A549 (cell line): ENCODE measurements at regions not wholly inside any gene's neighbourhood (a gene's known extent, or its start where the extent isn't known, plus 50 kb on each side); places are given as distances from the start of the nearest gene placed in this dataset.

Source experiments
- ATAC-seq, 2 experiments: fragments of 200-7000 bp in 1 of 2; fragments of >200 bp in 1 of 2; cut with Nextera tagmentation in 1 of 2; cut with Tn5 transposase in 1 of 2; 3 replicates each; pipeline versions ENCODE4 v1.8.0 to v1.9.1; 2018 to 2020; ENCODE audit warnings: mild to moderate bottlenecking in 1 of 2, moderate library complexity in 1 of 2
- CTCF ChIA-PET: fragments of 300-600 bp; sonication (Branson Sonifier 250); formaldehyde crosslinking; extraction: SDS; loops from one replicate; lab custom pipeline; 2021; ENCODE audit warnings: antibody characterized with exemption, inconsistent platforms; lab: Yijun Ruan, JAX
- POLR2A ChIA-PET: fragments of 350-600 bp; formaldehyde crosslinking; extraction: SDS; loops from one replicate; lab custom pipeline; 2021; ENCODE audit warnings: antibody characterized with exemption, inconsistent platforms; lab: Yijun Ruan, JAX
- DNase-seq, 2 experiments: peaks; one replicate each; pipeline versions ENCODE4 v3.0.0 to v3.0.0-alpha.2; 2011 to 2016; ENCODE audit warnings: low read depth in 1 of 2, low spot score in 1 of 2
- FAIRE-seq: peaks from 2 replicates; lab custom pipeline; 2011; peaks lifted over from hg19 to GRCh38; lab: Jason Lieb, UNC
- H3K27ac ChIP-seq, 2 experiments: fragments of >200 bp; sonication (Bioruptor Twin); formaldehyde crosslinking; 3 replicates each; pipeline ENCODE4 v1.5.1; 2016 to 2017
- H3K4me1 ChIP-seq: fragments of >200 bp; sonication (Bioruptor Twin); formaldehyde crosslinking; 3 replicates; pipeline ENCODE4 v1.6.1; 2016
- H3K4me2 ChIP-seq: fragments of >200 bp; sonication (Bioruptor Twin); formaldehyde crosslinking; 3 replicates; pipeline ENCODE4 v1.6.1; 2016
- H3K4me3 ChIP-seq: fragments of >200 bp; sonication (Bioruptor Twin); formaldehyde crosslinking; 3 replicates; pipeline ENCODE4 v1.5.1; 2016
- H3K9me3 ChIP-seq: fragments of >200 bp; sonication (Bioruptor Twin); formaldehyde crosslinking; 3 replicates; pipeline ENCODE4 v1.6.1; 2016
- BCL3 ChIP-seq: fragments of >200 bp; sonication (Bioruptor Twin); formaldehyde crosslinking; IDR thresholded peaks from 3 replicates; pipeline ENCODE4 v1.6.1; 2016
- BHLHE40 ChIP-seq: IDR thresholded peaks from 2 replicates; pipeline ENCODE4 v1.6.1; 2012; ENCODE audit warnings: low read depth, low read length, inconsistent platforms
- CBX2 ChIP-seq: fragments of 200-600 bp; sonication (generic); IDR thresholded peaks from 2 replicates; pipeline ENCODE4 v1.6.1; 2016; ENCODE audit warnings: low read depth, mild to moderate bottlenecking, borderline replicate concordance
- CBX8 ChIP-seq: fragments of 200-600 bp; sonication (generic); IDR thresholded peaks from 2 replicates; pipeline ENCODE4 v1.6.1; 2016
- CEBPB ChIP-seq, 2 experiments: fragments of >200 bp in 1 of 2; sonication (Bioruptor Twin) in 1 of 2; formaldehyde crosslinking in 1 of 2; IDR thresholded peaks; 2 replicates each; pipeline ENCODE4 v1.6.1; 2012 to 2016
- CHD2 ChIP-seq: fragments of 150-350 bp; IDR thresholded peaks from 2 replicates; pipeline ENCODE4 v1.6.1; 2014; ENCODE audit warnings: low read length; ENCODE audit not compliant: partially characterized antibody
- CHD4 ChIP-seq: fragments of 200-600 bp; sonication (generic); IDR thresholded peaks from 2 replicates; pipeline ENCODE4 v1.6.1; 2016; ENCODE audit warnings: antibody characterized with exemption, mild to moderate bottlenecking, borderline replicate concordance
- E2F6 ChIP-seq: IDR thresholded peaks from 2 replicates; pipeline ENCODE4 v1.6.1; 2012; ENCODE audit warnings: low read depth, borderline replicate concordance
- EHF ChIP-seq: fragments of 250-450 bp; sonication (Bioruptor Pico); IDR thresholded peaks from 2 replicates; pipeline ENCODE4 v1.5.0; 2020; ENCODE audit warnings: mild to moderate bottlenecking
- EHMT2 ChIP-seq: fragments of 200-600 bp; sonication (generic); IDR thresholded peaks from 2 replicates; pipeline ENCODE4 v1.6.1; 2016; ENCODE audit warnings: antibody characterized with exemption, low read depth, mild to moderate bottlenecking, moderate library complexity
- ELK1 ChIP-seq: fragments of 150-350 bp; IDR thresholded peaks from 2 replicates; pipeline ENCODE4 v1.6.1; 2014; ENCODE audit warnings: low read depth, mild to moderate bottlenecking, low read length
- FOXS1 ChIP-seq: fragments of 250-450 bp; sonication (Bioruptor Pico); IDR thresholded peaks from 2 replicates; pipeline ENCODE4 v1.5.0; 2020; ENCODE audit warnings: mild to moderate bottlenecking, moderate library complexity
- GATA3 ChIP-seq: IDR thresholded peaks from 2 replicates; pipeline ENCODE4 v1.6.1; 2012; ENCODE audit warnings: borderline replicate concordance
- HES2 ChIP-seq: fragments of >200 bp; sonication (Bioruptor Twin); formaldehyde crosslinking; IDR thresholded peaks from 2 replicates; pipeline ENCODE4 v1.6.1; 2016
- HEYL ChIP-seq: fragments of 250-450 bp; sonication (Bioruptor Pico); IDR thresholded peaks from 2 replicates; pipeline ENCODE4 v1.8.0; 2021; ENCODE audit warnings: mild to moderate bottlenecking, moderate library complexity
- HMGXB4 ChIP-seq: fragments of 250-450 bp; sonication (Bioruptor Pico); IDR thresholded peaks from 2 replicates; pipeline ENCODE4 v1.5.0; 2021; ENCODE audit warnings: mild to moderate bottlenecking, moderate library complexity, borderline replicate concordance
- HOXA7 ChIP-seq: fragments of 250-450 bp; sonication (Bioruptor Pico); IDR thresholded peaks from 2 replicates; pipeline ENCODE4 v1.5.0; 2020; ENCODE audit warnings: mild to moderate bottlenecking, moderate library complexity
- HOXB13 ChIP-seq: fragments of 250-450 bp; sonication (Bioruptor Pico); IDR thresholded peaks from 2 replicates; pipeline ENCODE4 v1.5.0; 2020; ENCODE audit warnings: low read depth, mild to moderate bottlenecking, moderate library complexity
- HOXB5 ChIP-seq: fragments of 250-450 bp; sonication (Bioruptor Pico); IDR thresholded peaks from 2 replicates; pipeline ENCODE4 v1.5.0; 2020; ENCODE audit warnings: mild to moderate bottlenecking, moderate library complexity
- JUNB ChIP-seq: fragments of >200 bp; sonication (Bioruptor Twin); formaldehyde crosslinking; IDR thresholded peaks from 2 replicates; pipeline ENCODE4 v1.6.1; 2016
- KDM1A ChIP-seq: fragments of 200-600 bp; sonication (generic); IDR thresholded peaks from 2 replicates; pipeline ENCODE4 v1.6.1; 2016; ENCODE audit warnings: low read depth, mild to moderate bottlenecking
- MAX ChIP-seq: IDR thresholded peaks from 2 replicates; pipeline ENCODE4 v1.6.1; 2012
- NR3C1 ChIP-seq: fragments of >200 bp; sonication (Bioruptor Twin); formaldehyde crosslinking; IDR thresholded peaks from 3 replicates; pipeline ENCODE4 v1.6.1; 2017
- PBX3 ChIP-seq: IDR thresholded peaks from 2 replicates; pipeline ENCODE4 v1.6.1; 2012
- RAD21 ChIP-seq, 2 experiments: fragments of >200 bp in 1 of 2; sonication (Bioruptor Twin) in 1 of 2; formaldehyde crosslinking in 1 of 2; IDR thresholded peaks in 1 of 2; conservative IDR thresholded peaks in 1 of 2; 2 replicates in 1 of 2; 3 replicates in 1 of 2; pipeline ENCODE4 v1.6.1; 2012 to 2018; ENCODE audit warnings: inconsistent platforms in 1 of 2
- RARB ChIP-seq: fragments of 250-450 bp; sonication (Bioruptor Pico); IDR thresholded peaks from 2 replicates; pipeline ENCODE4 v1.8.0; 2021; ENCODE audit warnings: mild to moderate bottlenecking, moderate library complexity
- RFX5 ChIP-seq: fragments of 450-650 bp; IDR thresholded peaks from 2 replicates; pipeline ENCODE4 v1.7.1; 2014; ENCODE audit warnings: antibody characterized with exemption, mild to moderate bottlenecking, moderate library complexity
- RNF2 ChIP-seq: fragments of 200-600 bp; sonication (generic); IDR thresholded peaks from 2 replicates; pipeline ENCODE4 v1.6.1; 2016; ENCODE audit warnings: low read depth, mild to moderate bottlenecking, antibody characterized with exemption, moderate library complexity, borderline replicate concordance
- TP53 ChIP-seq: fragments of 250-450 bp; sonication (Bioruptor Pico); IDR thresholded peaks from 2 replicates; pipeline ENCODE4 v1.5.0; 2021; ENCODE audit warnings: mild to moderate bottlenecking, moderate library complexity
- ZSCAN20 ChIP-seq: fragments of 250-450 bp; sonication (Bioruptor Pico); IDR thresholded peaks from 2 replicates; pipeline ENCODE4 v1.8.0; 2022; ENCODE audit warnings: mild to moderate bottlenecking, moderate library complexity
- WGBS: methylation state at CpG from one replicate; pipeline ENCODE4 v1.1.6; 2017; ENCODE audit errors: missing lambda C conversion rate; 5-methylcytosine and 5-hydroxymethylcytosine counted together

GRCh38 chr1:212217633-212218032 is 67.6 kb upstream of the PPP2R5A start:
- ATAC-seq = no peak
- H3K27ac ChIP-seq = no peak overlapping the region
- CTCF ChIA-PET = interaction anchor here (1.3 kb wide), 1 partner anchor 22 kb away, joined by 3 read pairs; no protein-coding TSS in a partner anchor
- no peak overlapping the region for H3K4me3 ChIP-seq
- POLR2A ChIA-PET = no interaction called here
- no peak for TF ChIP-seq BCL3
- no peak for TF ChIP-seq HEYL (CRISPR knock-in tag)
- TF ChIP-seq RAD21 (conservative IDR thresholded peaks at IDR 0.05 in 1 of 2, IDR thresholded peaks at IDR 0.05 in 1 of 2) = no peak
- TF ChIP-seq PBX3 = no peak
- TF ChIP-seq HES2 = no peak
- TF ChIP-seq TP53 (CRISPR knock-in tag) = no peak
- no peak for TF ChIP-seq RARB (CRISPR knock-in tag)
- no peak for TF ChIP-seq HMGXB4 (CRISPR knock-in tag)
- no peak for TF ChIP-seq BHLHE40
- no peak for TF ChIP-seq KDM1A
- no peak for TF ChIP-seq EHF (CRISPR knock-in tag)
- no peak for TF ChIP-seq FOXS1
- no peak for TF ChIP-seq JUNB
- no peak for FAIRE-seq
- no peaks in the 10 kb centered on the region for H3K4me1 ChIP-seq
- no peak overlapping the region for H3K4me2 ChIP-seq
- 87% methylated on average over 3 of the region's 3 CpGs for WGBS
- DNase-seq = no peak
- no peaks in the 10 kb centered on the region for H3K9me3 ChIP-seq

- TF ChIP-seq ZSCAN20 (CRISPR knock-in tag) (no peak), NR3C1 (no peak), CHD2 (no peak), ELK1 (no peak), RNF2 (no peak), E2F6 (no peak), HOXB13 (no peak), HOXB5 (CRISPR knock-in tag) (no peak), RFX5 (no peak), EHMT2 (no peak), CHD4 (no peak), MAX (no peak), CBX2 (no peak), GATA3 (no peak), HOXA7 (CRISPR knock-in tag) (no peak), HEYL (CRISPR knock-in tag) (no peak), CBX8 (no peak), EHF (CRISPR knock-in tag) (no peak), CEBPB (IDR thresholded peaks at IDR 0.05) (no peak)
- CTCF ChIA-PET = interaction anchor here (1.3 kb wide), 1 partner anchor 23 kb away, joined by 3 read pairs; no protein-coding TSS in a partner anchor
- FAIRE-seq (no peak), ATAC-seq (no peak), DNase-seq (no peak)
- Histone ChIP-seq H3K4me1 (no peaks in the 10 kb centered on the region), H3K27ac (no peak overlapping the region), H3K4me2 (no peak overlapping the region), H3K9me3 (no peaks in the 10 kb centered on the region), H3K4me3 (no peak overlapping the region)
- POLR2A ChIA-PET = no interaction called here
- WGBS = 59% methylated on average over 4 of the region's 4 CpGs
Measured at GRCh38 chr1:212218065-212218464, 67.1 kb upstream of the PPP2R5A start.
